HG02885 (cell line): ENCODE measurements at regions not wholly inside any gene's neighbourhood (a gene's known extent, or its start where the extent isn't known, plus 50 kb on each side); places are given as distances from the start of the nearest gene placed in this dataset.

Experiments
- ATAC-seq: cut with Tn5 transposase; IDR thresholded peaks from one replicate; pipeline ENCODE4 v1.9.1; 2021; ENCODE audit warnings: mild to moderate bottlenecking; ENCODE audit not compliant: unreplicated experiment, poor library complexity

DNA sequence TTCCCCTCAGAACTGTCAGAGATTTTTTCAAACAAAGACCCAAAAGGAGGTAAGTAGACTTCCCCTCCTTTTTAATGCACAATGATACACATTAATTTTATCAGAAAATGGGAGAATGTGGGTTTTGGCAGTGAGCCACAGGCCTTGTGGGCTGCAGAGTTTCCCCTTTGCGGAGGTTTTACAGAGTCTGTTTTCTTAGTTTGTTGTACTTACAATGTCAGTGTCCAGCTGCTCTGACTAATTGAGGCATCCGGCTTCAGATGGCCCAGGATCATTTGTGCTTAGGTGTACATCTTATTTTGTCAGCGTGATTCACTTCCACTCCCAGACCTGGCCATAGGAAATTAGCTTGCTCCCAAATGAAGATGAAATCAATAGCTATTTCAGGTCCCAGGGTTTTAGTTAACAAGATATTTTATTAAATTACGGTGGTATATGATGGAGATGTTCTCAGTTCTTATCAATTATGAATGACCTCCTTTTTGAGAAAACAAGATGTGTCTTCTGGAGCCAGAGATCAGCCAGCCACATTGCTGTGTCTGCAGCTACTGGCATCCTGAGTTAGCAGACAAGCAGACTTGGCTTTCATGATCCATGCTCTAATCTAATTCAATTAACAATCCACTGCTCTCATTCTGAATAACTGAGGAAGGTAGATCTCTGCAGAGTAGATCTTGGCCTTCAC is 1086.6 kb upstream of the SORCS1 start:
- ATAC-seq: no peak

GRCh38 chr10:108249940-108250339 is 1085.4 kb upstream of the SORCS1 start:
- ATAC-seq: no peak

DNA sequence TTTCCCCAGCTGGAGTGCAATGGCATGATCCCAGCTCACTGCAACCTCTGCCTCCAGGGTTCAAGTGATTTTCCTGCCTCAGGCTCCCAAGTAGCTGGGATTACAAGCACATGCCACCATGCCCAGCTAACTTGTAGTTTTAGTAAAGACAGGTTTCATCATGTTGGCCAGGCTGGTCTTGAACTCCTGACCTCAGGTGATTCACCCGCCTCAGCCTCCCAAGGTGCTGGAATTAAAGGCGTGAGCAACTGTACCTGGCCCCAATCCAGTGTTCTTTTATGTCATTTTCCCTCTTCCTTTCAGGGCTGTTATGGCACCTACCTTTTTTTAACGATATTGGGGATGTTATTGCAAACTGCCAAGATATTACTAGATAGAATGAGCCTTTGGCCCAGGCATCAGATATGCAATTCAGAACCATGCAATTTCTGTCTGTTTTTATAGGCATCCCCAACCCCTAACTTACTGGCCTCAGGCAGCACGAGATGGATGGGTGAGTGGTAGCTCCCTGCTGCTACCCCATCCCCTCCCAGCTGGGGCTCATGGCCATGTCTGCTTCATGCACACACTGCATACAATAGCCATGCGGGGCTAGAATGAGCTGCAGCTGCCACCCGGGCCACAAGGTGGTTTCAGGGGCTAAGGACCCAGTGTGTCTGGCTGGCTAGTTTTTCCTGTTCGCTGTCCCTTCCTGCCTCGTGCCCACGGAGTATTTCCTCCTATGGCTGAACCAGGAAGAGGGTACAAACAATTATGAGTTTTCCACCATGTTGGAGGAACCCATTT is 1080.1 kb upstream of the SORCS1 start:
- no peak for ATAC-seq

DNA sequence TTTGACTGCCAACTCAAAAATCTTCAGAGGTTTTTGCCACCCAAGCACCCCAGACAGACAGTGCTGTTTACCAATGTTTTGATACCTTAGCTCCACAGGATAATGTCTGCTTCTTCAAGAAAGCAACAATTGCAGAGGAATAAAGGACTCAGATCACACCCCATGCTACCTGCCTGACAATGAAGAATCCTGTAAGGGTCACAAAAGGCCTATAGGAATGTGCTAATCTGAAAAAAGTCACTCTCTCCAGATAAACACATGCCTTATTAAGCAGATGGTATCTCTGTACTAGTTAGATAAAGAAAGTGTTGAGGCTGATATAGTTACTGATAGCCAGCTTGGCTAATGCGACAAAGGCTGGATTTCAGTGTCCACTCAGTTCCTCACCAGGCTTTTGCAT is 1076.7 kb upstream of the SORCS1 start:
- ATAC-seq: no peak

- no peak for ATAC-seq
Observed at GRCh38 chr10:108238261-108238660, 1073.8 kb upstream of the SORCS1 start.

DNA sequence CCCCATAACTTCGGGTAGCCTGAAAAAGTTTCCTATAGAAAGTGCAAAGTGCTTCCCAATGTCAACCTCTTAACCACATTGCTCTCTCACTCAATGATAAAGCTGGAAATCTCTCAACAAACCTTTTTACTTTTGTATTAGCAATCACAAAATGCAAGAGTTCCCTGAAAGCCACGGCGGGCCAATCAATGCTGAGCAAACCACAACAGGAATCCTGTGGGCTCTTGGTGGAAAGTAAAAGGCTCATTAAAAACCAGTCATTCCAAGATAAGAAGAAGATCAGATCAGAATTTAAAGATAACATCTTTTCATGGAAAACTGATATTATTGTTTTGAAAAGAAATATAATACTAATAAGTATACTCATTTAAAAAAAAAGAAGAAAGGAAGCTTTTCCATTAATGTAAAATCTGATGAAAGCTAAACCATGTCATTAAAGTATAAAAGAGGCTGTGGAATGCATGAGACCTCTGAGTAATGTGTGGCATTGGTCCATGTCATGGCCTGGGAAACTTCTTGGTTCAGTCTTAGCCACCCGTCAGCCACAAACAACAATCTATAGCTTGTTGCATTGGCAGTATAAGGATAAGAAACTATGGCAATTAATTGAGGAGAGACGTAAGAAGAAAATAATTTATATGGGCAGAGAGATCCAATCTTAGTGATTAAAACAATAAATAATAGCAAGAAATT is 1066.1 kb upstream of the SORCS1 start:
- no peak for ATAC-seq

- no peak for ATAC-seq
Observed at GRCh38 chr10:108208732-108209131, 1044.2 kb upstream of the SORCS1 start.

- no peak for ATAC-seq
Observed at GRCh38 chr10:108208038-108208437, 1043.5 kb upstream of the SORCS1 start.

DNA sequence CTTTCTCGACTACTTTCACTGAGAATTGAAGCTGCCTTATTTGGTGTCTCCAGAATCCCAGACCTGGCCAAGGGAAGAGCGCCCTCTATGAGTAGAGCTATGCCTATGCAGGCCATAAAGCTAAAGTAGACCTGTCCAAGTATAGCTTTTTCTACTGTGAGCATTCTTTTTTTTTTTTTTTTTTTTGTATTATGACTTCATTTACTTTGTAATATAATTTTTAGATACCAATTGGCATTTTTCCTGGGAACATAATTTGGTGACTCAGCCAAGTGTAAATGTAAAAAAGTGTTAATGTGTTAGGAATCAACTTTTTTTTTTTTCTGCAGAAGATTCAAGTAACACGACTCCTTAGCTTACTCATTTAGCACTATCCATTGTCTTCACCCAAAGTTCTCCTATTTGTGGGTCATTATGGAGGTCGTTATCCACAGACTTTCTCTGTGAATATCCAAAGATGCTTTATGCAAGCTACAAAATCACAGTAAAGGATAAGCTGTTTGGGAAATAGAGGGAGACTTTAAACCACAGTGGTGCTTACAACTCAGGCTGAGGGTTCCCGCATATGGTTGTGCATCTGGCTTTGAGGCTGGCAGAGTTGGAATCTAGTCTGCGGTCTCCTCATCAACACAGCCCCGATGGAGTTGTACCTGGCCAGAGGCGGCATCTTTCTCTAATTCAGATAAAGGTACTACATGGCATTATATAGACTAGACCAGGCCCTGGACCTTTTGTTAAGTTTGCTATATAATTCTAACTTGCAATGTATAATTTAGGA is 1040.2 kb upstream of the SORCS1 start:
- peak; percentile 63 for ATAC-seq

DNA sequence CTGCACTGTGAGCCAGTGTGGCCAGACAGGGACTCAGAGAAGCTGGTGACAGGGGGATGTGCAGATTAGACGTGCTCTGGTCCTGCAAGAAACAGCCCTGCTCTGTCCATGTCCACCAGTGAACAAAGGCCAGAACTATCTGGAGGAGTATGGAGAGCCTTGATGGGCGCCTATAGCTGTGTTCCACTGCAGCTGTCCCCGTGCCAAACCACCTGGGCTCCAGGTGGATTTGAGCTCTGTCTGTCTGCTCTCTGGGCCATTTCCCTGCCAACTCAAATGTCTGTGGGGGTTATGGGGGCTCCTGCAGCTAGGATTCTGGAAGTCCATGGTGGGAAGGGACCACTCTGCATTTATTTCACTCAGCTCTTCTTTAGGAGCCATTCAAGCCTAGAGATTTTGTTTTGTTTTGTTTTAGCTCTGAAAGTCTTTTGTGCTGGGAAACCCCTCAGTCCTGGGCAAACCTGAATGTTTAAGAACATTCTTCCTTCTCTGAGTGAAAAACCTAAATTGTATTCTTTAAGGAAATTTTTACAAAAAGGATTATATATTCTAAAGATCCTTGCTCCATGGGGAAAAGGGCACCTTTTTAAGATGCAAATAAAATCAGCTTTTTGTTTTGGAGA is 1039.5 kb upstream of the SORCS1 start:
- no peak for ATAC-seq

DNA sequence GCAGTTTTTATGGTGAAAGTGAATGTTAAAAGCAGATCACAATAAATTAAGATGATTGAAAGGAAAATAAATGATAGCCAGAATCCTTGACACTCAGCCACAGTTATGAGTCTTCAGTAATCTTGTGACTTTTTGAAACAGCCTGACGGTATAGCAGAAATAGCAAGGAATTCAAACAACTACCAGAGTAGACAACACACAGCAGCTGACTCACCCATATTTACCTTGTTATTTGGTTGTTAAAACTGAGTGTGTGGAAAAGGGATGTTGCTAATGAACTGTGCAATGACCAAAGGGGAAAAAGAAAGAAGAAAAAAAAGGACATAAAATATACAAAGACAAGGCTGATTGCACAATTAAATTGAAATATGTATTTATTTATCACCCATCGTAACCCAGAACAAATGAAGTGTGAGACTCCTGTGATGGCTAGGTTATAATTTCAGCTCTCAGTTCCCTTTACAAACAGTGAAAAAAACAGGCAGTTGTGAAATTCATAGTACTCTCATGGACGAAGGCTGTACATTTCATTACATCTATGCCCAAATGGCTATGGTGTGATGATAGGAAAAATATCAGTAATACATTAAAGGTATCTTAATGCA is 1023.0 kb upstream of the SORCS1 start:
- no peak for ATAC-seq

- no peak for ATAC-seq
Observed at GRCh38 chr10:108184114-108184513, 1019.6 kb upstream of the SORCS1 start.

GRCh38 chr10:108180878-108181277 is 1016.4 kb upstream of the SORCS1 start:
- ATAC-seq: no peak

- no peak for ATAC-seq
Observed at GRCh38 chr10:108169846-108170245, 1005.3 kb upstream of the SORCS1 start.

DNA sequence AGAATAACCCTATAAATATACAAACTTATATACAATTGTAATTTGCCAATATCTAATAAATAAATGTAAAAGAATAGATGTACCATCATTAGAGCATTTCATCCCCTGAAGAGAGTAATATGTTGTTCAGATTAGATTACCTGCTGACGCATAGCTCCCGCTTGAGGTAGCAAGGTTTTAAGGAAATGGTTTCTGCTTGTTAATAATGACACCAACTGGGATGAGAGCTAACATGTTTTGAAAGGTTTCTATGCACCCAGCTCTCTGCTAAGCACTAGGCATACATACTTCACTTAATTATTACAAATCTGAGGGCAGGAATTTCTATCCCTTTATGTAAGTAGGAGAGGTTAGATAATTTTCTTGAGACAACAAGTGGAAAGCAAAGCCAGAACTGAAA is 1003.3 kb upstream of the SORCS1 start:
- no peak for ATAC-seq

DNA sequence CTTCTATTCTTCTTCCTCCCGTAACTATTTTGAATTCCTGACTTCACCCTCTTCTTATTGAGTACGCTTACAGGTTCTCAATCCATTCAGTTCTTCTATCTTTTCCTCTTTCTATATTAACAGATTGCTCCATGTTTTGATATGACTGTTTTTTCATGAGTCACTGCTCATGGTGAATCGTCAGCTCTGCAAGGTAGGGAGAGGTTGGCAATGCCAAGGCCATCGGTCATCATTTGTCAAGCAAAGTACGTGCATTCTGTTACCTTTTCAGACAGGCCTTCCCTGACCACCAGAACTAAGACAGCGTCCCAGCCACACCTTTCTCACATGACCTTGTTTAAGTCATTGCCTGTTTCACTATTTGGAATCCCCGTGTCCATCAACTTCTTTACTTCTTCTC is 1001.9 kb upstream of the SORCS1 start:
- ATAC-seq: no peak

- ATAC-seq: no peak
Observed at GRCh38 chr10:108147346-108147745, 982.8 kb upstream of the SORCS1 start.

- no peak for ATAC-seq
Observed at GRCh38 chr10:108141064-108141463, 976.6 kb upstream of the SORCS1 start.

DNA sequence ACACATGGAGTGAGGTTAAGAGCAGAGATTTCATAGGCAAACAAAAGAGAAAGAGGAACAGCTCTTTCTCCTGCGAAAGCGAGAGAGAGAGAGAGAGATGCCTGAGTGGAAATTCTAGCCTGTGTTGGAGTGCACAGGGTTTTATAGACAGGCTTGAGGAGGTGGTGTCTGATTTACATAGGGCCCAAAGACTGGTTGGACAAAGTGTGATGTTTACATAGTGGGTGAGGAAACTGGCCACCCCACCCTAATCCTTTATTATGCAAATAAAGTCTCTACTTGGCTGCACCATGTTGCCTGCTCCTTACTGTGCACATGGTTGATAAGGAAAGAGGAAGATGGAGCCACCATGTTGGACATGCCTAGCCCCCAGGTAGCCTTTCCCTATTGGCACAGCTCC is 967.8 kb upstream of the SORCS1 start:
- no peak for ATAC-seq

DNA sequence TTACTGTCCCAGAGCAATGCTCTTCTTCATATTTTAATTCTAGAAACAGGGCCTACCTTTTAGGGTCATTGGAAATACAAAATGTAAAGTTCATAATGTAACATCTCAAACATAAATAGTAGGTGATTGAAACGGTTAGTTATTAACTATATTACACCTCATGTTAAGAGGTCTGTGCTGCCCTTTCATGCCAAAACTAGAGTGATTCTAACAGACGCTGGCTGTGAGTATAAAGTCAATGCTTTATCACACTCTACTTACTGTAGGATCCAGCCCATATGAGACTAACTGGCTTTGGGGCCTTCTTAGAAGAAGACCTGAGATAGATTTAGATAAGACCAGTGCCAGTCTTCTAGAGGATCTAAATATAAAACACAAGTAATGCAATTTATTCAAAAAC is 966.1 kb upstream of the SORCS1 start:
- ATAC-seq: no peak
